HCT116 (cell line): ENCODE measurements at regions not wholly inside any gene's neighbourhood (a gene's known extent, or its start where the extent isn't known, plus 50 kb on each side); places are given as distances from the start of the nearest gene placed in this dataset.

Experiments
- CEBPB ChIP-seq: IDR thresholded peaks from 2 replicates; pipeline ENCODE4 v1.6.1; 2012; ENCODE audit warnings: low read depth
- EGR1 ChIP-seq: IDR thresholded peaks from 2 replicates; pipeline ENCODE4 v1.6.1; 2012; ENCODE audit warnings: low read depth
- EZH2 ChIP-seq: fragments of 200-600 bp; sonication (generic); IDR thresholded peaks from 2 replicates; pipeline ENCODE4 v1.6.1; 2017; ENCODE audit warnings: antibody characterized with exemption, mixed run types
- EZH2phosphoT487 ChIP-seq: fragments of 200-600 bp; IDR thresholded peaks from 2 replicates; pipeline ENCODE4 v1.6.1; 2018; ENCODE audit warnings: antibody characterized with exemption, borderline replicate concordance
- FOSL1 ChIP-seq: IDR thresholded peaks from 2 replicates; pipeline ENCODE4 v1.6.1; 2012; ENCODE audit warnings: low read depth
- JUND ChIP-seq: IDR thresholded peaks from 2 replicates; pipeline ENCODE4 v1.6.1; 2012
- POLR2A ChIP-seq: IDR thresholded peaks from 2 replicates; pipeline ENCODE4 v1.7.0; 2011; ENCODE audit warnings: borderline replicate concordance; ENCODE audit not compliant: insufficient read depth, insufficient read length; ENCODE audit errors: extremely low read depth
- POLR2AphosphoS5 ChIP-seq: IDR thresholded peaks from 2 replicates; pipeline ENCODE4 v1.6.1; 2011; ENCODE audit warnings: mild to moderate bottlenecking, low read depth, low read length, moderate library complexity
- RAD21 ChIP-seq: IDR thresholded peaks from 2 replicates; pipeline ENCODE4 v1.6.1; 2012; ENCODE audit warnings: low read depth, mild to moderate bottlenecking
- TCF7L2 ChIP-seq: IDR thresholded peaks from 2 replicates; pipeline ENCODE4 v1.7.0; 2011; ENCODE audit warnings: borderline replicate concordance, inconsistent platforms; ENCODE audit not compliant: insufficient read depth, insufficient read length; ENCODE audit errors: extremely low read depth
- YY1 ChIP-seq: IDR thresholded peaks from 2 replicates; pipeline ENCODE4 v1.6.1; 2011; ENCODE audit warnings: low read length, low read depth, moderate library complexity, mild to moderate bottlenecking; ENCODE audit not compliant: insufficient replicate concordance; ENCODE audit errors: extremely low read depth
- TF ChIP-seq, protein P1 (sequence below), 3 experiments: fragments of 200-600 bp in 1 of 3; sonication (generic) in 1 of 3; IDR thresholded peaks in 2 of 3; conservative IDR thresholded peaks in 1 of 3; 2 replicates each; pipeline ENCODE4 v1.5.1; 2012 to 2017; ENCODE audit warnings: low read depth in 2 of 3, low read length in 2 of 3, antibody characterized with exemption in 1 of 3, borderline replicate concordance in 1 of 3, control low read depth in 1 of 3, mild to moderate bottlenecking in 1 of 3, mixed read lengths in 1 of 3, mixed run types in 1 of 3, moderate library complexity in 1 of 3; ENCODE audit not compliant: insufficient read depth in 1 of 3
- TF ChIP-seq, protein P2 (sequence below): IDR thresholded peaks from 2 replicates; pipeline ENCODE4 v1.6.1; 2012
- TF ChIP-seq, protein P3 (sequence below): IDR thresholded peaks from 2 replicates; pipeline ENCODE4 v1.6.1; 2012; ENCODE audit warnings: low read depth

DNA sequence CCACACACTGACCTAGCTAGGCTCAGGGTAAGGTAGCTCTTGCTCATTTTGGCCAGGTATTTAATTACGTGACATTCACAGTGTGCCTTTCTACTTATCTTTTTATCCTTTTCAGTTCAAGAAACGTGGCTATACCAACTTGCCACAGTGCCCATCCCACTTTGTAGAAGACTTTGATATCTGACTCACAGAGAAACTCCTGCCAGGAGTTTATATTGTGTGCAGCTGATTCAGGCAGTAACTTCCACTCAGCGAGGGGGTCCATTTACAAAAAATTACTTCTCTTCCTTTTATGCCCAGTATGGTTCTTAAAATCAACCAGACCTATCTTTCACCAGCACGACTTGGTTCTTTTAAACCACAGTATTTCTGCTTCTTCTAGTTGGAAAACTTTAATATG lies 75.6 kb downstream of the PRL start:
- TF ChIP-seq, protein P1, sequence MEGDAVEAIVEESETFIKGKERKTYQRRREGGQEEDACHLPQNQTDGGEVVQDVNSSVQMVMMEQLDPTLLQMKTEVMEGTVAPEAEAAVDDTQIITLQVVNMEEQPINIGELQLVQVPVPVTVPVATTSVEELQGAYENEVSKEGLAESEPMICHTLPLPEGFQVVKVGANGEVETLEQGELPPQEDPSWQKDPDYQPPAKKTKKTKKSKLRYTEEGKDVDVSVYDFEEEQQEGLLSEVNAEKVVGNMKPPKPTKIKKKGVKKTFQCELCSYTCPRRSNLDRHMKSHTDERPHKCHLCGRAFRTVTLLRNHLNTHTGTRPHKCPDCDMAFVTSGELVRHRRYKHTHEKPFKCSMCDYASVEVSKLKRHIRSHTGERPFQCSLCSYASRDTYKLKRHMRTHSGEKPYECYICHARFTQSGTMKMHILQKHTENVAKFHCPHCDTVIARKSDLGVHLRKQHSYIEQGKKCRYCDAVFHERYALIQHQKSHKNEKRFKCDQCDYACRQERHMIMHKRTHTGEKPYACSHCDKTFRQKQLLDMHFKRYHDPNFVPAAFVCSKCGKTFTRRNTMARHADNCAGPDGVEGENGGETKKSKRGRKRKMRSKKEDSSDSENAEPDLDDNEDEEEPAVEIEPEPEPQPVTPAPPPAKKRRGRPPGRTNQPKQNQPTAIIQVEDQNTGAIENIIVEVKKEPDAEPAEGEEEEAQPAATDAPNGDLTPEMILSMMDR (IDR thresholded peaks at IDR 0.05 in 2 of 3, conservative IDR thresholded peaks at IDR 0.05 in 1 of 3; ENCODE audit: borderline replicate concordance in 1 of 3, insufficient read depth in 1 of 3, low read depth in 2 of 3, low read length in 2 of 3) = no peak
- TF ChIP-seq, protein P2, sequence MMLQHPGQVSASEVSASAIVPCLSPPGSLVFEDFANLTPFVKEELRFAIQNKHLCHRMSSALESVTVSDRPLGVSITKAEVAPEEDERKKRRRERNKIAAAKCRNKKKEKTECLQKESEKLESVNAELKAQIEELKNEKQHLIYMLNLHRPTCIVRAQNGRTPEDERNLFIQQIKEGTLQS = no peak
- TF ChIP-seq EZH2 (no peak), POLR2A (no peak), POLR2AphosphoS5 (no peak), RAD21 (no peak), EGR1 (no peak), TCF7L2 (no peak), EZH2phosphoT487 (no peak), JUND (no peak), CEBPB (no peak), YY1 (no peak), FOSL1 (no peak)
- TF ChIP-seq, protein P3, sequence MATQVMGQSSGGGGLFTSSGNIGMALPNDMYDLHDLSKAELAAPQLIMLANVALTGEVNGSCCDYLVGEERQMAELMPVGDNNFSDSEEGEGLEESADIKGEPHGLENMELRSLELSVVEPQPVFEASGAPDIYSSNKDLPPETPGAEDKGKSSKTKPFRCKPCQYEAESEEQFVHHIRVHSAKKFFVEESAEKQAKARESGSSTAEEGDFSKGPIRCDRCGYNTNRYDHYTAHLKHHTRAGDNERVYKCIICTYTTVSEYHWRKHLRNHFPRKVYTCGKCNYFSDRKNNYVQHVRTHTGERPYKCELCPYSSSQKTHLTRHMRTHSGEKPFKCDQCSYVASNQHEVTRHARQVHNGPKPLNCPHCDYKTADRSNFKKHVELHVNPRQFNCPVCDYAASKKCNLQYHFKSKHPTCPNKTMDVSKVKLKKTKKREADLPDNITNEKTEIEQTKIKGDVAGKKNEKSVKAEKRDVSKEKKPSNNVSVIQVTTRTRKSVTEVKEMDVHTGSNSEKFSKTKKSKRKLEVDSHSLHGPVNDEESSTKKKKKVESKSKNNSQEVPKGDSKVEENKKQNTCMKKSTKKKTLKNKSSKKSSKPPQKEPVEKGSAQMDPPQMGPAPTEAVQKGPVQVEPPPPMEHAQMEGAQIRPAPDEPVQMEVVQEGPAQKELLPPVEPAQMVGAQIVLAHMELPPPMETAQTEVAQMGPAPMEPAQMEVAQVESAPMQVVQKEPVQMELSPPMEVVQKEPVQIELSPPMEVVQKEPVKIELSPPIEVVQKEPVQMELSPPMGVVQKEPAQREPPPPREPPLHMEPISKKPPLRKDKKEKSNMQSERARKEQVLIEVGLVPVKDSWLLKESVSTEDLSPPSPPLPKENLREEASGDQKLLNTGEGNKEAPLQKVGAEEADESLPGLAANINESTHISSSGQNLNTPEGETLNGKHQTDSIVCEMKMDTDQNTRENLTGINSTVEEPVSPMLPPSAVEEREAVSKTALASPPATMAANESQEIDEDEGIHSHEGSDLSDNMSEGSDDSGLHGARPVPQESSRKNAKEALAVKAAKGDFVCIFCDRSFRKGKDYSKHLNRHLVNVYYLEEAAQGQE = no peak
